Testis (tissue), 2 donors: ENCODE measurements at regions not wholly inside any gene's neighbourhood (a gene's known extent, or its start where the extent isn't known, plus 50 kb on each side); places are given as distances from the start of the nearest gene placed in this dataset.

Experiments used
- CTCF ChIP-seq, 3 experiments: fragments of 450-650 bp in 2 of 3; fragments of 200-600 bp in 1 of 3; sonication (generic) in 1 of 3; IDR thresholded peaks; one replicate each; pipeline ENCODE4 v1.5.1; 2016 to 2019; ENCODE audit warnings: antibody characterized with exemption in 3 of 3, mild to moderate bottlenecking in 2 of 3, moderate library complexity in 1 of 3
- POLR2A ChIP-seq: fragments of 450-650 bp; IDR thresholded peaks from one replicate; pipeline ENCODE4 v1.6.1; 2017; ENCODE audit warnings: antibody characterized with exemption, mild to moderate bottlenecking, moderate library complexity

- no peak for TF ChIP-seq CTCF (IDR thresholded peaks at IDR 0.05)
- no peak for TF ChIP-seq POLR2A
Observed at GRCh38 chr2:211084352-211084751, 528.0 kb downstream of the CPS1 start.
